ENCODE measurements at regions not wholly inside any gene's neighbourhood (a gene's known extent, or its start where the extent isn't known, plus 50 kb on each side); places are given as distances from the start of the nearest gene placed in this dataset.
"Not testable (repeated sequence)": the region's sequence is repeated elsewhere in the genome, so short reads cannot be mapped to it uniquely, and the experiment has no call there.

DNA sequence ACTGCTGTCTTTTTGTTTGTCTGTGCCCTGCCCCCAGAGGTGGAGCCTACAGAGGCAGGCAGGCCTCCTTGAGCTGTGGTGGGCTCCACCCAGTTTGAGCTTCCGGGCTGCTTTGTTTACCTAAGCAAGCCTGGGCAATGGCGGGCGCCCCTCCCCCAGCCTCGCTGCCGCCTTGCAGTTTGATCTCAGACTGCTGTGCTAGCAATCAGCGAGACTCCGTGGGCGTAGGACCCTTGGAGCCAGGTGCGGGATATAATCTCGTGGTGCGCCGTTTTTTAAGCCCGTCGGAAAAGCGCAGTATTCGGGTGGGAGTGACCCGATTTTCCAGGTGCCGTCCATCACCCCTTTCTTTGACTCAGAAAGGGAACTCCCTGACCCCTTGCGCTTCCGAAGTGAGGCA lies 296.2 kb downstream of the TSN start:
- DNase-seq (ENCODE audit: low spot score) = not testable (repeated sequence)

DNA sequence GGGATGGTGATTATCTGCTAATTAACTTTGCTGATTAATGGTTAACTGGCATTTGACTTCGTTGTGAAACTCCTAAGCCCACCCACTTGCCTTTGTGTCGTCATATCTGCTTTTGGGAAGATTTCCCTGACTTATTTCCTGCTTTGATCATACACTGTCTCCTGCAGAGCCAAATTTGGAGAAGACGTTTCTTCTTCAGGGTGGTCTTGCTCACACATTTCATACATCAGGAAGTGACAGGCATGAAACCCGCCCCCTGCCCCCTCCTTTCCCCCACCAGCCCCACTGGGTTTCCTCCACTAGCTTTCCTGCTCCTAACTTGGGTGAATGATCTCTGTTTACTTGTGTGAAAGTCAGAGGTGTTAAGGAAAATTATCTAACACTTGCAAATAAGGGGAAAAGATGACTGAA lies 300.1 kb downstream of the TSN start:
- Histone ChIP-seq H3K27me3 (ENCODE audit: control insufficient read depth in 3 of 3, insufficient read depth in 3 of 3, low read depth in 1 of 3, low read length in 3 of 3) (no peaks in the 10 kb centered on the region), H3K36me3 (replicated peaks in 1 of 2; ENCODE audit: control insufficient read depth in 2 of 2, insufficient read depth in 2 of 2, low read length in 2 of 2) (no peaks in the 10 kb centered on the region), H3K14ac (ENCODE audit: low read length) (no peak overlapping the region), H4K8ac (ENCODE audit: low read depth, low read length) (no peak overlapping the region), H2BK5ac (ENCODE audit: low read length) (no peak overlapping the region), H3K4me1 (ENCODE audit: control insufficient read depth in 2 of 2, insufficient read depth in 1 of 2, low read depth in 1 of 2, low read length in 2 of 2) (no peaks in the 10 kb centered on the region), H3K9me3 (replicated peaks in 1 of 2; ENCODE audit: control insufficient read depth in 2 of 2, insufficient read depth in 1 of 2, low read depth in 1 of 2, low read length in 2 of 2) (no peaks in the 10 kb centered on the region), H3K27ac (replicated peaks; ENCODE audit: low read length) (no peak overlapping the region), H2BK12ac (ENCODE audit: low read length) (no peak overlapping the region), H2BK15ac (ENCODE audit: low read length) (no peak overlapping the region), H3K4me2 (ENCODE audit: insufficient read depth, low read length, poor library complexity, severe bottlenecking) (no peak overlapping the region), H2AFZ (ENCODE audit: low read length) (no peak overlapping the region), H2AK5ac (ENCODE audit: low read depth, low read length) (no peak overlapping the region), H3K4ac (ENCODE audit: low read length) (no peak overlapping the region), H2BK120ac (ENCODE audit: low read depth, low read length) (no peak overlapping the region), H3K23ac (ENCODE audit: low read depth, low read length, poor library complexity) (no peak overlapping the region), H3K18ac (ENCODE audit: low read length) (no peak overlapping the region), H3K9ac (ENCODE audit: low read depth, low read length, poor library complexity) (no peak overlapping the region), H4K91ac (ENCODE audit: low read depth, low read length, poor library complexity) (no peak overlapping the region), H3K4me3 (ENCODE audit: low read length in 2 of 2) (no peak overlapping the region), H3K79me1 (ENCODE audit: low read depth, low read length) (no peaks in the 10 kb centered on the region)
- no peak for DNase-seq (ENCODE audit: low spot score)
- no CpG with 5 or more reads among the region's 4 CpGs for WGBS, 2 donors (ENCODE audit: extremely low coverage in 2 of 2, insufficient read length in 2 of 2, insufficient replicate concordance in 1 of 2)

More for the DNA sequence above, 296.2 kb downstream of the TSN start:
- not testable (repeated sequence) for H3K9me3 ChIP-seq (replicated peaks in 1 of 2; ENCODE audit: control insufficient read depth in 2 of 2, insufficient read depth in 1 of 2, low read depth in 1 of 2, low read length in 2 of 2); H3K79me1 ChIP-seq (ENCODE audit: low read depth, low read length); H3K4me2 ChIP-seq (ENCODE audit: insufficient read depth, low read length, poor library complexity, severe bottlenecking); H2BK15ac ChIP-seq (ENCODE audit: low read length); H3K23ac ChIP-seq (ENCODE audit: low read depth, low read length, poor library complexity); H2BK5ac ChIP-seq (ENCODE audit: low read length); H4K8ac ChIP-seq (ENCODE audit: low read depth, low read length); H2AFZ ChIP-seq (ENCODE audit: low read length); H3K27me3 ChIP-seq (ENCODE audit: control insufficient read depth in 3 of 3, insufficient read depth in 3 of 3, low read depth in 1 of 3, low read length in 3 of 3); H3K4me1 ChIP-seq (ENCODE audit: control insufficient read depth in 2 of 2, insufficient read depth in 1 of 2, low read depth in 1 of 2, low read length in 2 of 2); H3K4ac ChIP-seq (ENCODE audit: low read length); H3K9ac ChIP-seq (ENCODE audit: low read depth, low read length, poor library complexity); H4K91ac ChIP-seq (ENCODE audit: low read depth, low read length, poor library complexity); H3K4me3 ChIP-seq (ENCODE audit: low read length in 2 of 2); H3K14ac ChIP-seq (ENCODE audit: low read length); H3K27ac ChIP-seq (replicated peaks; ENCODE audit: low read length); H3K18ac ChIP-seq (ENCODE audit: low read length); H2BK12ac ChIP-seq (ENCODE audit: low read length); H2AK5ac ChIP-seq (ENCODE audit: low read depth, low read length); H3K36me3 ChIP-seq (replicated peaks in 1 of 2; ENCODE audit: control insufficient read depth in 2 of 2, insufficient read depth in 2 of 2, low read length in 2 of 2); H2BK120ac ChIP-seq (ENCODE audit: low read depth, low read length)
- no CpG with 5 or more reads among the region's 20 CpGs for WGBS, 2 donors (ENCODE audit: extremely low coverage in 2 of 2, insufficient read length in 2 of 2, insufficient replicate concordance in 1 of 2)

DNA sequence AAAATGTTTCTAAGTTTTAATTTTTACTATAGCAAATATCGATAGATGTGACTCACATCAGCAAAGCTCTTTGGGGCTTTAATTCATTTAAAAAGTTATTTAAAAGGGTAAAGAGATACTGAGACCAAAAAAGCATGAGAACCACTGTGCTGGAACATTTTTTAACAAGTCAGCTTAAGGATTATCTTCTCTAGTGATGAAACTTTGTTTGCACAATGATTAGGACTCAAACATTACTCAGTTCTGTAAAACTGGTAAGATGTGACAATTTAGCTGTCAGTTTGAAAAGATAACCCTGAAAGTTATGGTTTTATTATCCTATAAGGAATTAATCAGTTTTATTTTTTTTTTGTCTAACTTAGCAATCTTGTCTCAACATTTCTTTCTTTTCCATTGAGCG lies 301.4 kb downstream of the TSN start:
- H2AFZ ChIP-seq (ENCODE audit: low read length) = no peak overlapping the region
- H3K4me1 ChIP-seq (ENCODE audit: control insufficient read depth in 2 of 2, insufficient read depth in 1 of 2, low read depth in 1 of 2, low read length in 2 of 2) = no peaks in the 10 kb centered on the region
- H3K9me3 ChIP-seq (replicated peaks in 1 of 2; ENCODE audit: control insufficient read depth in 2 of 2, insufficient read depth in 1 of 2, low read depth in 1 of 2, low read length in 2 of 2) = no peaks in the 10 kb centered on the region
- H3K18ac ChIP-seq (ENCODE audit: low read length) = no peak overlapping the region
- no peak overlapping the region for H3K9ac ChIP-seq (ENCODE audit: low read depth, low read length, poor library complexity)
- no peak overlapping the region for H3K23ac ChIP-seq (ENCODE audit: low read depth, low read length, poor library complexity)
- no peak overlapping the region for H2BK5ac ChIP-seq (ENCODE audit: low read length)
- no peaks in the 10 kb centered on the region for H3K79me1 ChIP-seq (ENCODE audit: low read depth, low read length)
- no peak overlapping the region for H2AK5ac ChIP-seq (ENCODE audit: low read depth, low read length)
- no CpG with 5 or more reads among the region's 2 CpGs for whole genome bisulfite sequencing, 2 donors (ENCODE audit: extremely low coverage in 2 of 2, insufficient read length in 2 of 2, insufficient replicate concordance in 1 of 2)
- H3K4me2 ChIP-seq (ENCODE audit: insufficient read depth, low read length, poor library complexity, severe bottlenecking) = no peak overlapping the region
- no peaks in the 10 kb centered on the region for H3K36me3 ChIP-seq (replicated peaks in 1 of 2; ENCODE audit: control insufficient read depth in 2 of 2, insufficient read depth in 2 of 2, low read length in 2 of 2)
- no peak overlapping the region for H2BK12ac ChIP-seq (ENCODE audit: low read length)
- H3K4me3 ChIP-seq (ENCODE audit: low read length in 2 of 2) = no peak overlapping the region
- DNase-seq (ENCODE audit: low spot score) = no peak
- no peak overlapping the region for H3K4ac ChIP-seq (ENCODE audit: low read length)
- no peak overlapping the region for H4K8ac ChIP-seq (ENCODE audit: low read depth, low read length)
- no peak overlapping the region for H2BK15ac ChIP-seq (ENCODE audit: low read length)
- no peak overlapping the region for H4K91ac ChIP-seq (ENCODE audit: low read depth, low read length, poor library complexity)
- H3K27me3 ChIP-seq (ENCODE audit: control insufficient read depth in 3 of 3, insufficient read depth in 3 of 3, low read depth in 1 of 3, low read length in 3 of 3) = no peaks in the 10 kb centered on the region
- no peak overlapping the region for H2BK120ac ChIP-seq (ENCODE audit: low read depth, low read length)
- no peak overlapping the region for H3K27ac ChIP-seq (replicated peaks; ENCODE audit: low read length)
- no peak overlapping the region for H3K14ac ChIP-seq (ENCODE audit: low read length)

DNA sequence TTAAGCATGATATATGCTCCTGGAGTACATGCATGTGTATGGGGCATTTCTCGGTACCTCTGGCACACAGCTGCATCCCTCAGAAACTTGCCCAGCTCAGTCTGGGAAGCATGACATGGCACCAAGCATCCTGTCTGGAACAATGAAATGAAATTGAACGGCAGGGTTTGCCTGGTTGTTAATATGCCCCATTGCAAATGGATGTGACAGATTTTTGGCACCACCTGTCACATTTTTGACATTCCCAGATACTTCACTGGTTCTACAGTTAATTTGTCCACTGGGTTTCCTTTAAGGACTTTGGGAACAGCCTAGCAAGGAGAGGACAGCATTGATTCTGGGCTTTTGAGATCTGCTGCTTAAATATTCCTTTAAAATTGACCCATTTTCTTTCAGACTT lies 305.8 kb downstream of the TSN start:
- H3K4me2 ChIP-seq (ENCODE audit: insufficient read depth, low read length, poor library complexity, severe bottlenecking) = no peak overlapping the region
- no peak overlapping the region for H3K14ac ChIP-seq (ENCODE audit: low read length)
- no peak overlapping the region for H2AK5ac ChIP-seq (ENCODE audit: low read depth, low read length)
- no peak overlapping the region for H4K91ac ChIP-seq (ENCODE audit: low read depth, low read length, poor library complexity)
- no peak for DNase-seq (ENCODE audit: low spot score)
- H3K27ac ChIP-seq (replicated peaks; ENCODE audit: low read length) = no peak overlapping the region
- H4K8ac ChIP-seq (ENCODE audit: low read depth, low read length) = no peak overlapping the region
- no peaks in the 10 kb centered on the region for H3K79me1 ChIP-seq (ENCODE audit: low read depth, low read length)
- H3K4me1 ChIP-seq (ENCODE audit: control insufficient read depth in 2 of 2, insufficient read depth in 1 of 2, low read depth in 1 of 2, low read length in 2 of 2) = no peaks in the 10 kb centered on the region
- H2BK12ac ChIP-seq (ENCODE audit: low read length) = no peak overlapping the region
- no peak overlapping the region for H3K4ac ChIP-seq (ENCODE audit: low read length)
- H2BK120ac ChIP-seq (ENCODE audit: low read depth, low read length) = no peak overlapping the region
- no peaks in the 10 kb centered on the region for H3K27me3 ChIP-seq (ENCODE audit: control insufficient read depth in 3 of 3, insufficient read depth in 3 of 3, low read depth in 1 of 3, low read length in 3 of 3)
- H2AFZ ChIP-seq (ENCODE audit: low read length) = no peak overlapping the region
- H3K4me3 ChIP-seq (ENCODE audit: low read length in 2 of 2) = no peak overlapping the region
- no peak overlapping the region for H3K23ac ChIP-seq (ENCODE audit: low read depth, low read length, poor library complexity)
- WGBS, 2 donors (ENCODE audit: extremely low coverage in 2 of 2, insufficient read length in 2 of 2, insufficient replicate concordance in 1 of 2) = no CpG with 5 or more reads among the region's 2 CpGs
- no peaks in the 10 kb centered on the region for H3K9me3 ChIP-seq (replicated peaks in 1 of 2; ENCODE audit: control insufficient read depth in 2 of 2, insufficient read depth in 1 of 2, low read depth in 1 of 2, low read length in 2 of 2)
- H3K18ac ChIP-seq (ENCODE audit: low read length) = no peak overlapping the region
- no peak overlapping the region for H3K9ac ChIP-seq (ENCODE audit: low read depth, low read length, poor library complexity)
- H2BK5ac ChIP-seq (ENCODE audit: low read length) = no peak overlapping the region
- H3K36me3 ChIP-seq (replicated peaks in 1 of 2; ENCODE audit: control insufficient read depth in 2 of 2, insufficient read depth in 2 of 2, low read length in 2 of 2) = no peaks in the 10 kb centered on the region
- no peak overlapping the region for H2BK15ac ChIP-seq (ENCODE audit: low read length)

Data from neuronal stem cell (in vitro differentiated cells).